ENCODE measurements at regions not wholly inside any gene's neighbourhood (a gene's known extent, or its start where the extent isn't known, plus 50 kb on each side); places are given as distances from the start of the nearest gene placed in this dataset.

- H3K27me3 Mint-ChIP-seq (ENCODE audit: low read depth) = peaks cover 6% of the 10 kb centered on the region
- ATAC-seq = no peak
- no peak overlapping the region for H3K4me3 Mint-ChIP-seq
Observed at GRCh38 chr4:120139392-120139791, 72.7 kb upstream of the MAD2L1 start.

GRCh38 chr4:120132935-120133334 is 66.3 kb upstream of the MAD2L1 start:
- Mint-ChIP-seq H3K27me3 (ENCODE audit: low read depth) (no peaks in the 10 kb centered on the region), H3K4me3 (no peak overlapping the region), H3K4me1 (ENCODE audit: low read depth) (no peaks in the 10 kb centered on the region), H3K36me3 (ENCODE audit: insufficient read depth) (no peaks in the 10 kb centered on the region), H3K9me3 (no peaks in the 10 kb centered on the region)
- ATAC-seq (no peak), DNase-seq (no peak)

More at GRCh38 chr4:120139392-120139791, 72.7 kb upstream of the MAD2L1 start:
- Mint-ChIP-seq H3K4me1 (ENCODE audit: low read depth) (no peaks in the 10 kb centered on the region), H3K36me3 (ENCODE audit: insufficient read depth) (no peaks in the 10 kb centered on the region), H3K9me3 (no peaks in the 10 kb centered on the region)
- no peak for DNase-seq

- Mint-ChIP-seq H3K4me1 (ENCODE audit: low read depth) (no peaks in the 10 kb centered on the region), H3K36me3 (ENCODE audit: insufficient read depth) (no peaks in the 10 kb centered on the region), H3K27me3 (ENCODE audit: low read depth) (peaks cover under 1% of the 10 kb centered on the region), H3K9me3 (no peaks in the 10 kb centered on the region), H3K4me3 (no peak overlapping the region)
- ATAC-seq (no peak), DNase-seq (no peak)
Observed at GRCh38 chr4:120130786-120131185, 64.1 kb upstream of the MAD2L1 start.
